ENCODE measurements at regions not wholly inside any gene's neighbourhood (a gene's known extent, or its start where the extent isn't known, plus 50 kb on each side); places are given as distances from the start of the nearest gene placed in this dataset.

GRCh38 chr12:76226956-76227355, 121.3 kb downstream of the BBS10 start:
- Histone ChIP-seq H2AFZ (ENCODE audit: insufficient read depth, low read depth, low read length, poor library complexity, severe bottlenecking) (no peak overlapping the region), H3K9me3 (ENCODE audit: control extremely low read depth in 1 of 3, control insufficient read depth in 2 of 3, insufficient read depth in 1 of 3, low read length in 2 of 3) (peaks cover 0 to 3% (median 0%) of the 10 kb centered on the region in 3 donors), H3K9ac (ENCODE audit: low read length) (no peak overlapping the region), H4K20me1 (ENCODE audit: control insufficient read depth, insufficient read depth, low read length, poor library complexity, severe bottlenecking) (no peaks in the 10 kb centered on the region), H3K36me3 (replicated peaks in 1 of 2; ENCODE audit: control extremely low read depth in 1 of 2, control insufficient read depth in 1 of 2, extremely low read depth in 1 of 2, insufficient read depth in 2 of 2, low read length in 1 of 2) (no peaks in the 10 kb centered on the region), H3K4me3 (ENCODE audit: control extremely low read depth in 1 of 5, extremely low read depth in 1 of 5, insufficient read depth in 1 of 5, low read depth in 2 of 5, low read length in 4 of 5) (no peak overlapping the region), H3K79me2 (ENCODE audit: control insufficient read depth, insufficient read depth, low read length) (no peaks in the 10 kb centered on the region), H3K4me1 (ENCODE audit: control insufficient read depth in 2 of 2, insufficient read depth in 2 of 2, low read length in 2 of 2) (no peaks in the 10 kb centered on the region), H3K27ac (ENCODE audit: low read length in 2 of 2) (no peak overlapping the region), H3K4me2 (replicated peaks; ENCODE audit: low read depth, low read length, poor library complexity, severe bottlenecking) (no peak overlapping the region), H3K27me3 (replicated peaks in 1 of 4; ENCODE audit: control extremely low read depth in 1 of 4, control insufficient read depth in 3 of 4, insufficient read depth in 4 of 4, low read length in 3 of 4) (no peaks in the 10 kb centered on the region)
- TF ChIP-seq EZH2 (IDR thresholded peaks at IDR 0.05; ENCODE audit: borderline replicate concordance, insufficient read depth, low read depth, low read length, poor library complexity, severe bottlenecking): no peak
- TF ChIP-seq CTCF (IDR thresholded peaks at IDR 0.05): no peak
- no peak for DNase-seq
- peaks cover 16% of the 10 kb centered on the region for H3K27me3 Mint-ChIP-seq
- no peaks in the 10 kb centered on the region for H3K9me3 Mint-ChIP-seq (ENCODE audit: insufficient read depth)
- H3K27ac Mint-ChIP-seq: no peak overlapping the region
- no peaks in the 10 kb centered on the region for H3K4me1 Mint-ChIP-seq
- ATAC-seq (ENCODE audit: low read depth): no peak
- CTCF ChIA-PET: interaction anchor here (0.7 kb wide), 1 partner anchor 70 kb away, joined by 3 read pairs; no protein-coding TSS in a partner anchor
- WGBS (ENCODE audit: insufficient coverage): no CpG with 5 or more reads among the region's 1 CpG
- H3K4me3 Mint-ChIP-seq: no peak overlapping the region
- POLR2A ChIA-PET: no interaction called here
- intact Hi-C loops (cut with micrococcal nuclease): no loop called here

- Histone ChIP-seq H3K4me1 (ENCODE audit: control insufficient read depth in 2 of 2, insufficient read depth in 2 of 2, low read length in 2 of 2) (no peaks in the 10 kb centered on the region), H3K27ac (ENCODE audit: low read length in 2 of 2) (no peak overlapping the region), H3K9me3 (ENCODE audit: control extremely low read depth in 1 of 3, control insufficient read depth in 2 of 3, insufficient read depth in 1 of 3, low read length in 2 of 3) (no peaks in the 10 kb centered on the region), H2AFZ (ENCODE audit: insufficient read depth, low read depth, low read length, poor library complexity, severe bottlenecking) (no peak overlapping the region), H3K27me3 (replicated peaks in 1 of 4; ENCODE audit: control extremely low read depth in 1 of 4, control insufficient read depth in 3 of 4, insufficient read depth in 4 of 4, low read length in 3 of 4) (no peaks in the 10 kb centered on the region), H3K36me3 (replicated peaks in 1 of 2; ENCODE audit: control extremely low read depth in 1 of 2, control insufficient read depth in 1 of 2, extremely low read depth in 1 of 2, insufficient read depth in 2 of 2, low read length in 1 of 2) (no peaks in the 10 kb centered on the region), H3K9ac (ENCODE audit: low read length) (no peak overlapping the region), H3K79me2 (ENCODE audit: control insufficient read depth, insufficient read depth, low read length) (no peaks in the 10 kb centered on the region), H3K4me3 (ENCODE audit: control extremely low read depth in 1 of 5, extremely low read depth in 1 of 5, insufficient read depth in 1 of 5, low read depth in 2 of 5, low read length in 4 of 5) (no peak overlapping the region), H3K4me2 (replicated peaks; ENCODE audit: low read depth, low read length, poor library complexity, severe bottlenecking) (no peak overlapping the region), H4K20me1 (ENCODE audit: control insufficient read depth, insufficient read depth, low read length, poor library complexity, severe bottlenecking) (no peaks in the 10 kb centered on the region)
- Mint-ChIP-seq H3K4me3 (no peak overlapping the region), H3K4me1 (no peaks in the 10 kb centered on the region), H3K9me3 (ENCODE audit: insufficient read depth) (no peaks in the 10 kb centered on the region), H3K27me3 (peaks cover 16% of the 10 kb centered on the region), H3K27ac (no peak overlapping the region)
- DNase-seq (no peak), ATAC-seq (ENCODE audit: low read depth) (no peak)
- TF ChIP-seq CTCF (IDR thresholded peaks at IDR 0.05) (no peak), EZH2 (IDR thresholded peaks at IDR 0.05; ENCODE audit: borderline replicate concordance, insufficient read depth, low read depth, low read length, poor library complexity, severe bottlenecking) (no peak)
- intact Hi-C loops (cut with micrococcal nuclease): no loop called here
- ChIA-PET CTCF (interaction anchor here (0.5 to 0.7 kb wide), 2 partner anchors 69 to 960 kb away, joined by 3 read pairs; no protein-coding TSS in a partner anchor), POLR2A (no interaction called here)
- 67% methylated on average over 3 of the region's 4 CpGs for WGBS (ENCODE audit: insufficient coverage)
Observed at GRCh38 chr12:76226397-76226796, 121.8 kb downstream of the BBS10 start.
